Fibroblast of skin of scalp (primary cell): ENCODE measurements at regions not wholly inside any gene's neighbourhood (a gene's known extent, or its start where the extent isn't known, plus 50 kb on each side); places are given as distances from the start of the nearest gene placed in this dataset.
"Not testable (repeated sequence)": the region's sequence is repeated elsewhere in the genome, so short reads cannot be mapped to it uniquely, and the experiment has no call there.

Experiments
- DNase-seq: peaks from one replicate; pipeline ENCODE4 v3.0.0-alpha.2; 2013

- DNase-seq, result no peak
These were observed 554.6 kb upstream of the NCAM2 start for GRCh38 chr21:20443558-20444155.

- DNase-seq, result no peak
These were observed 552.2 kb upstream of the NCAM2 start for GRCh38 chr21:20445971-20446370.

- no peak for DNase-seq
These were observed 547.2 kb upstream of the NCAM2 start for GRCh38 chr21:20451046-20451445.

- no peak for DNase-seq
These were observed 545.3 kb upstream of the NCAM2 start for GRCh38 chr21:20452935-20453334.

GRCh38 chr21:20459838-20460237 is 538.4 kb upstream of the NCAM2 start:
- DNase-seq, result no peak

DNA sequence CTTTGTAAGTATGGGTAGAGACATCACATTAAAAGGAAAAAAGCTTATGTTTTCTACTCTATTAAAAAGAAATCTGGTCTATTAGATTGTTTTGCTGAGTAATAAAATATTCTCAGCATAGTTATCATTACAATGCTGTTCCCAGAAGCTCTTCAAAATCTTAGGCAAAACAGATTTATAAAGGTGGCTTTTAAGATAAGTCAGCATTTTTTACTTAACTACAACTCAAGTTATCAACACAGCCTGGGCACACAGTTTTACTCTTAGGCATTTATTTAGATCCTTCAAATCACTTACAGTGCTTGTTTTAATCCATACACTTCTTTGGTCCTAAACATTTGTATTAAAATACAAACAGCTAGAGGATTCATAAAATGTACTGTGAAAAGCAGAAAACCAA is 534.8 kb upstream of the NCAM2 start:
- DNase-seq, result no peak

GRCh38 chr21:20469361-20469760 is 528.8 kb upstream of the NCAM2 start:
- no peak for DNase-seq

- DNase-seq, result no peak
These were observed 511.9 kb upstream of the NCAM2 start for GRCh38 chr21:20486303-20486702.

- DNase-seq, result not testable (repeated sequence)
These were observed 495.3 kb upstream of the NCAM2 start for GRCh38 chr21:20502915-20503314.

DNA sequence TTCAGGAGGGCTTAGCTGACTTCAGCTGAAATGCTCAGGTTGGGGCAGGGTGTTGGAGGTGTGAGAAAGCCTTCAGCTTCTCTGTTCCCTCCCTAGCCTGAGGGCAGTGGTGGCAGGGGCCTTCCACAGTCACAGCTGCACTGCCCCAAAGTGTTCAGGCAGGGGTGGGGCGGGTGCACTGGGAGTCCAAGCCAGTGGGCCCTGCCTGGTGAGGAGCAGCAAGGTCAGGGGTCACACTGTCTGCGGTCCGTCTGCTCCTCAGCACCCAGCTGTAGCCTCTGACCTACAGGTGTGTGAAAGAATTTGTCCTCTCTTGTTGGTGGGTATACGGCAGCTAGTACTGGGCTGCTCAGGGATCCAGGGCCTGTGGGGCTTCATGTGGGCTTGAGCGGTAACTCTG is 490.4 kb upstream of the NCAM2 start:
- no peak for DNase-seq

DNA sequence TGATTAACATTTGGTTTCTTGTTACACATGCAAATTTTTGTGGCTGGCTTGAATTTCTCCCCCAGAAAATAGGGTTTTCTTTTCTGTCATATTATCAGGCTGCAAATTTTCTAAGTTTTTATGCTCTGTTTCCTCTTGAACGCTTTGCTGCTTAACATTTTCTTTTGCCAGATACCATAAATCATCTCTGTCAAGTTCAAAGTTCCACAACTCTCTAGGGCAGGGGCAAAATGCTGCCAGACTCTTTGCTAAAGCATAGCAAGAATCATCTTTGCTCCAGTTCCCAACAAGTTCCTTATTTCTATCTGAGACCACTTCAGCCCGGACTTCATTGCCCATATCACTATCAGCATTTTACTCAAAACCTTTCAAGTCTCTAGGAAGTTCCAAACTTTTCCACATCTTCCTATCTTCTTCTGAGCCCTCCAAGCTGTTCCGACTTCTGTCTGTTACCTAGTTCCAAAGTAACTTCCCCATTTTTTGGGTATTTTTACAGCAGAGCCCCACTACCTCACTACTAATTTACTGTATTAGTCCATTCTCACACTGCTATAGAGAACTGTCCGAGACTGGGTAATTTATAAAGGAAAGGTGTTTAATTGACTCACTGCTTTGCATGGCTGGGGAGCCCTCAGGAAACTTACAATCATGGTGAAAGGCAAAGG is 486.9 kb upstream of the NCAM2 start:
- no peak for DNase-seq

GRCh38 chr21:20515446-20515845 is 482.8 kb upstream of the NCAM2 start:
- DNase-seq, result no peak

- no peak for DNase-seq
These were observed 479.1 kb upstream of the NCAM2 start for GRCh38 chr21:20519076-20519475.

DNA sequence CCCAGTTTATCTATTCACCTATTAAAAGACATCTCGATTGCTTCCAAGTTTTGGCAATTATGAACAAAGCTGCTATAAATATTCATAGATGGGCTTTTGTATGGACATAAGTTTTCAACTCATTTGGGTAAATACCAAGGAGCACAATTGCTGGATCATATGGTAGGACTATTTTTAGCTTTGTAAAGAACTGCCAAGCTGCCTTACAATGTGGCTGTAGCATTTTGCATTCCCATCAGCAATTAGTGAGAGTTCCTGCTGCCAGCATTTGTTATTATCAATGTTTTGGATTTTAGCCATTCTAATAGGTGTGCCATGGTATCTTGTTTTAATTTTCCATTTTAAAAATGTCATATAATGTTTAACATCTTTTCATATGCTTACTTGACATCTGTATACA is 475.6 kb upstream of the NCAM2 start:
- DNase-seq, result no peak

GRCh38 chr21:20523191-20523590 is 475.0 kb upstream of the NCAM2 start:
- no peak for DNase-seq

DNA sequence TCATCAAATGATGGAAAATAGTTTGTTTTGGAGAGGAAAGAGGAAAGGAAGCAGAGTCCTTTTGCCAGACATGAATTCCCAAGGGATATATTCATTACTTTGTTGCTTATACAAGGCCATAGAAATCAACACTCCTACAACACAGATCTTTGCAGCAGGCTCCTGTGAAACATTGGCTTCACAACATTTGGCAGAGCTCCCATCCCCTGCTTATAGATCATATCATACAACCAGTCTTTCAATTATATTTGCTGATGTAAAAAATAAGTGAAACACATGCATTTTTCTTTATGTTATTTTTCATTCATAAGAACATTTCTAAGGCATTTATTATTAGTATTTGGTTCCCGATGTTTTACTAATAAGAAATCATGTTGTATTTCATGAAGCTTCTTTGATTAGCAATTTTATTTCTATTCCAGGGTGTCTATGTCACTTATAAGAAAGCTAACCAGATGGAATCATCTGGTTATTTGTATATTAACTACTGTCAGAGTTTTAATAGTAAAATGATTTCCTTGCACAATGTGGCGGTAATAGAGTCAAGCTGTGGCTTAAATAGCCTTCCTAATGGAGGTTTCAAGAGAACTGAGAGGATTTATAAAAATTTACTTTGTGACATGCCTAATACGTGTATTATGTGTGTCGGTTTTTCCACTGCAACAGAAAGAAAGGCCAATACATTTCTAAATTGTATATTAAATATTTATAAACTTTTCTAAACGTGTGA is 470.3 kb upstream of the NCAM2 start:
- DNase-seq, result peak; percentile 7

DNA sequence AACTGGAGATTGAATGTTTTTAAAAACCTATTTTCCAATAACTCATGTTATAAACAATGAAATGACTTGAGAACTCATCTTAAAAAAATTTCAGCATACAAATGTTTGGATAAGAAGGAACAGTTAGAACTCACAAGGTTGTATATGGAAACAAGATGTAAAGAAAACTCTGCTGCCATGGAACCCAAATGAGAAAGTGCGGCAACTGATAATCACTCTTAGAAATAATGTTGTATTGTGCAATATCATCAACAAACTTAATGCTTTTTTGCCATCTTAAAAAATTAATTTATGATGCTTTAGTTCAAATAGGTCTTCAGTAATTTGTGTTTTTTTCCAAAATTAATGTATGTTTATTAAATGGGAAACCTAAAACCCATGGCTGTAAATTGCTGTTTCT is 461.1 kb upstream of the NCAM2 start:
- no peak for DNase-seq

DNA sequence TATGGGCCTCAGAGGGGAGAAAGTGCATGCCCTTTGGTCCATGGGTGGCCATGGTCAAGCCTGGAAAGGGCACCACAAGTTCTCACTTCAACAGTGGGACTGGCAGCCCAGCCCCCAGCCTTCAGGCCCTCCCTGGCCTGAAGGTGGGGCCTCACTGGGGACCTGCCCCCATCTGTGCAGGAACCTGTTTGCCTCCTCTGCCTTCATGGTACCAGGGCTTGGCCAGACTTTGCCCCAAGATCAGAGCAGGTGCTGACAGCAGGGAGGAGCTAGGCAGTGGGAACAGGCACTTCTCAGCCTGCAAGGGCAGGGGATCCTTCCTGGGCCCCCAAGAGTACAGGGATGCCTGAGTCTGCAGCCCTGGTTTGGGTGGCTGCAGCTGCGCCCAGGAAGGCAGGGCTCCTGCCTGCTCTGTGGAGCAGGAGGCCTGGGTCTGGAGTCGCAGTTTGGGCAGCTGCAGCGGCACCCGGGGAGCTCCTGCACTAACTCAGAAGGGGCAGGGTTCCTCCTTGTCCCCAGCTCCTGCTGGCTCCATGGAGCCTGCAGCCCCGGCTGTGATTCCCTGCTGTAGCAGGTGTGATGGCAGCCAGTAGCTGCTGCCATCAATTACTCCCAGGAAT is 460.1 kb upstream of the NCAM2 start:
- DNase-seq, result no peak

DNA sequence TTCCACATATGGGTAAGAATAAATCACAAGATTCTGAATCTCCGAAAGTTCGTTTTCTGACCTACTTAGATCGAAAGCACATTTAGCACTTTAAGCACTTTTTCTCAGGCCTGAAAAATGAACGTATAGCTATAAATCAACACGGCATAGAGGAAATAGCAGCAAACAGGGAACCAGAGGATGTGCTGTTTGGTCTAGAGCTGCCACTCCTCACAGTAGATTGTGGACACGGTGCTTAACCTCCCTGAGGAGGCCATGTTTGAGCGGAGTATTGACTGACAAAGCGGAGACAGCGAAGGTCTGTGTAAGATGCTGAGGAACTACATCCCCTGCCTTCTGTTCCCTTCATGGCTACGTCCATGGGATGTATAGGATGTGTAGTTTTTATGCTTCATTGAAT is 452.8 kb upstream of the NCAM2 start:
- no peak for DNase-seq

- DNase-seq, result no peak
These were observed 446.3 kb upstream of the NCAM2 start for GRCh38 chr21:20551939-20552338.

DNA sequence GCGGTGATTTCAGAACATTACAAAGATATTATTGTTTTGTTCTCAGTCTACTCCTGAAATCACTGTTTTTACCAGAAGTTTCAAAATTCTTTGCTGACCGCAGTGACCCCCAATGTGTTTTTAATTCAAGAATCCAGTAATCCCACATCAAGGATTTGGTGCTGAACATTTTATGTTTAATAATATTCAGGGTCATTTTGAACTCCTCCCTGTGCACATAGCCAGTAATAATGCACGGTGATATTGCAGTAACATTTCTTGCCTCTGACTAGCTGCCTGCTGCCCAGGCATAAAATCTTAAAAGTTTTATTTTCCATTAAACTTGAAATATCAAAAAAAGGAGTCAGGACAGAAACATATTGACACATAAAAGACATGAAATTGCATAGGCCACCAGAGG is 443.4 kb upstream of the NCAM2 start:
- no peak for DNase-seq

DNA sequence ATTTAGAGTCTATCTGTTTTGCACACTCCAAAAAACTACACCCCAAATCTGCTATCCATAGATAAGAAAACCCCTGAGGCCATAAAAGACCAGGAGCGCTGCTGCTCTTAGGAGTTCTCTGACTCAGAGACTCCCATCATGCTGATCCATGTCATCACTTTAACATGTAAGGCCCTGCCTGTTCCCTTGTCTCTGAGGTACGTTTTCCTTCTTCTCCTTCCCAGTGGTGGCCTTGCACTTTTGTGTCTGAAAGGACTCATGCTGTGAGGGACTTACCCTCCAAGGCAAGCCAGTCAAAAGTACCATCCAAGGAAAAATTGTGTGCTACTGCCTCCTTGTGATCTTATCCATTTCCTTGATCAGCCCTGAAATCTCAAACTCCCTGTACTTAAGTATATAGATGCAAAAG is 427.4 kb upstream of the NCAM2 start:
- peak; percentile 5 for DNase-seq

GRCh38 chr21:20572582-20572981 is 425.6 kb upstream of the NCAM2 start:
- no peak for DNase-seq

- no peak for DNase-seq
These were observed 416.8 kb upstream of the NCAM2 start for GRCh38 chr21:20581361-20581760.
